DMS79 (cell line): ENCODE measurements at regions not wholly inside any gene's neighbourhood (a gene's known extent, or its start where the extent isn't known, plus 50 kb on each side); places are given as distances from the start of the nearest gene placed in this dataset.

Experiments used
- DNase-seq: peaks from one replicate; lab custom pipeline; 2025; lab: John Stamatoyannopoulos, UW

DNA sequence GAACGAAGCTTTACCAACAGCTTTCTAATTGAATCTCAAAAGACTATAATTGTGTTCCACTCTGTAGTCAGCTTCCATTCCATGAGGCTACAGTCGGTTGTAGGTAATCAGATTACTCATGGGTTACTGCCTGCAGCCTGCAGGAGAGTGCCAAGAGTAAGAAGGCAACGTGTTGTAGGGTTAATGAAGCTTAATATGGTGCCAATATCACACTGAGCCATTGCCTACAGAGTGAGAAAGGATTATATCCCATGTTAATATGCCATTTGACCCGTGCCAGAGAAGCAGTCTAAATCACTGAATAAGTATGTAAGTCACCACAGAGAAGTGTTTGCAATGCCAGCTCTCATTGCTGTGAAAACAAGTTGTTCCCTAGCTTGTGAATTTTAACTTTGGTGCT, 734.5 kb upstream of the ACVR2A start:
- no peak for DNase-seq

GRCh38 chr2:147109291-147109690, 735.5 kb upstream of the ACVR2A start:
- no peak for DNase-seq

GRCh38 chr2:147108548-147108947, 736.3 kb upstream of the ACVR2A start:
- DNase-seq = no peak

GRCh38 chr2:147101941-147102790, 742.7 kb upstream of the ACVR2A start:
- DNase-seq = no peak

- no peak for DNase-seq
Measured at GRCh38 chr2:147100406-147101035, 744.3 kb upstream of the ACVR2A start.

DNA sequence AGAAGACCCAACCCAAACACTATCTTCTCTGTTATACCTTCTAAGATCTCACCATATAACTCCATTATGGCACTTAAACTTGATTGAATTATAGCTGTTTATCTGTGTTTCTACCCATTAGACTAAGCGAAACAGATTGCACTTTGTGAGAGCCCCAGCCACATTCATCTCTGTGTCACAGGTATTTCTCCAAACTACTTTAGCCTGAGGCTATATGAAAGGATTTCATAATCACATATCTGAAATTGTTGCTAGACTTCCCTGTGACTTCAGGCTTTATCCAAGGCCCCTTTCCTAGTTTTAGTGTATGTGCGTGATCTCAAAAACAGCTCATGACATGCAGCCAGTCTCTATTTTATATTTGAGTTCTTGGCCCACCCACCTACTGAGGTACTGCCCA, 745.0 kb upstream of the ACVR2A start:
- no peak for DNase-seq

DNA sequence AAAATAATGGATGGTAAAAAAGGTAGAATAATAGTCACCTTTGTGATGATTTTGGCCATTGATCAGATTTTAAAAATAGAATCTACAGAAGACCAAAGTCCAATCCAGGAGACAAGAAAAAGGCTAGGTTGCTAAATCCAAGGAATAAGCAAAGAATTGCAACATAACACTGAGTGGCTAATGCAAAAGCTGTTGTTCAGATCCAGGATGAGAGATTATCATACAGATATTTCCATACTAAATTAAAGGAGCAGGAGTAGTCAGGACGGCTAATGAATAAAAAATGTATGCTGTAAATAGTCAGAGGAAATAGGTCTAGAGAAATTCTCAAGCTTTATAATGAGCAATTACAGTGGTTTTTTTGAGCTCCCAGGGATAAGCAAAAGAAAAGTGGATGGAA, 745.9 kb upstream of the ACVR2A start:
- no peak for DNase-seq

DNA sequence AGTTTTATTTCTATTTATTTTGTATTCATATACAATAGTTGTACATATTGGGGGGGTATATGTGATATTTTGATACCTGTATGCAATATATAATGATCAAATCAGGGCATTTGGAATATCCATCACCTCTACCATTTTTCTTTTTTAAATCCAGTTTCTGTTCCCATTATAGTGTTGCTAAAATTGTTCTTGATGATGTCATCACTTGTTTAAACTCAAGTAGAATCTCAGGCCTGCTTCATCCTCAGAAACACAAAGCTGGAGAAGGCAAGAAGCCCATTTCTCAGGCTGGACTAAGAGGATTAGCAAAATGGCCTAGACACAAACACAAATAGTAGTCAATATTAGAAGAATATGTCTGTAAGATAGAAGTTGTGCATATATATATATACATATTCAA, 747.1 kb upstream of the ACVR2A start:
- DNase-seq = no peak

- DNase-seq = no peak
Measured at GRCh38 chr2:147096671-147097070, 748.2 kb upstream of the ACVR2A start.

GRCh38 chr2:147095376-147095775, 749.5 kb upstream of the ACVR2A start:
- DNase-seq = no peak

DNA sequence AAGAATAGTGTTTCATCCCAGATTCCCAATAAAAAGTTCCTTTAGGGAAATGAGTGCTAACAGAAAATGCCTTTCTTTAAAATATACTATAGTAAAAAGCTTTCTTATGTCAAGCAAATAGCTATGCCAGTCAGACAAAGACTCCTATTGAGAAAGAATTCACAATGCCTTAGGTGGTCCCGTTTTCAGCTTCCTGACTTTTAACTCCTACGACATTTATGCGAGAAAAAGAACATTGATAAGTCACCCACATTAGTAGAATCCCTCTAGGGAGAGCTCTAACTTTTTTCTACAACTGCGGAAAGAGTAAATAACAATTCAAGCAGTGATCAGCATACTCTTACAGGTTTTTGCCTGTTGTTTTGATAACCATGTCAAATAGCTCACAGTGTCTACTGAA, 750.8 kb upstream of the ACVR2A start:
- DNase-seq = no peak

GRCh38 chr2:147092266-147092665, 752.6 kb upstream of the ACVR2A start:
- no peak for DNase-seq

GRCh38 chr2:147091448-147091847, 753.4 kb upstream of the ACVR2A start:
- DNase-seq = no peak

GRCh38 chr2:147088871-147089270, 756.0 kb upstream of the ACVR2A start:
- DNase-seq = no peak

DNA sequence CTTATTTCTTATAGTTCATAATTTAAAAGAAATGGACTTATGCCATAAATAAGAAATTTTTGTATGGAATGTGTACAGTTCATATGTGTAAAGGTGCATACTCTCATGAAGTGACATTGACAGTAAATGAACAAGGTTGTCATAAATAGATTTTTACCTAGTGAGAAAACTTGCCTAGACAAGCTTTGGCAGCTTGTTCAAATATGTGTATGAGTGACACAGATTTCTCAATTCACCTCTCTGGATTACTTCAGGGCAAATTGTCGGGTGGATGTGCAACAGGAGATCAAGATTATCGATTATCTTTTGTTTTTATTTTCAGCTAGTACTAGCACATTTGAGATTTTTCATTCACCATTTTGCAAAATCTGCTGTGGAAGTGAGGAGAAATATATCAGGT, 758.1 kb upstream of the ACVR2A start:
- no peak for DNase-seq

GRCh38 chr2:147083664-147084063, 761.2 kb upstream of the ACVR2A start:
- DNase-seq = no peak

DNA sequence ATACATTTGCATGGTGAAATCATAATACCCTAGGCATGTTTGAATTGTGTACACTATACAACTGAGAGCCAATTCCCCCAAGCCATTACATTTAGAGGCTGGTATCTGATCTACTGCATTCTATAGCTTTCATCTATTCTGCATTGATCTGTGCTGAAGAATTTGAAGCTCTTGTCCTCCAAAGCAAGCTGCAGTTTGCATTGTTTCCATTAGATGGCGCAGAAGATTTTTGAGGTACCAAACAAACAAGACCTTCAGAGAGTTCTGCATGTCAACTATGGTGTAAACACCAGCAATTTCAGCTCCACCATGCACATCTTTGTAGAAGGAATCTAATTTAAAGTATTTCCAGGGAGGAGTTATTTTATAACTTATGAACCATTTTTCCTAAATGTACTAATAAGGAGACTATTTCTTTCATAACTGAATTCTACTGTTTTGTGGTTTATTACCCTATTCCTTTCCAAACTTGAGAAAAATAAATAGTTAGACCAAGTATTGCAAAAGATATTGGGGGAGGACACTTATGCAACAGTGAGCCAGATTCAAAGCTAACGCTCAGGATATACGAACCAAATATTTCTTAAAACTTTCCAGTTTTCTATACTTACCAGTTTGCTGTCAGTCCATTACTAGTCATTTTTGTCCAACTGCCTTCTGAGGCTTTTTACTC, 761.8 kb upstream of the ACVR2A start:
- DNase-seq = no peak

DNA sequence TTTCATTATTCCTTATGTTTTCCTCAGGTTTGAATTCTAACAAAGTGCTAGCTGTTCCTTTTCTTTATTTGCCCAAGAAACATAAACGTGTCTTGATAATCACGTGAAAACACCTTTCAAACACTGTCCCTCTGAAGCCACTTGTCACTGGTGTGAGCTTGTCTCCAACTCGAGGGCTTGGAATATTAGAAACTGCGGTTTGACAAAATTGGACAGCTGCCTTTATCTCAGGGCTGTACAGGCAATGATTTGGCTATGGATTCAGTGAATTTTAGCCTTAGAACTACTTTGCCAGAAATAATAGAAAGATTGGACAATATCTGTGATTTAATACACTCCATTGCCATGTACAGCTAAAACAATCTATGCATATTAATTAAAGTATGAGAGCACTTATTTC, 763.0 kb upstream of the ACVR2A start:
- DNase-seq = no peak

- no peak for DNase-seq
Measured at GRCh38 chr2:147076634-147077033, 768.2 kb upstream of the ACVR2A start.

DNA sequence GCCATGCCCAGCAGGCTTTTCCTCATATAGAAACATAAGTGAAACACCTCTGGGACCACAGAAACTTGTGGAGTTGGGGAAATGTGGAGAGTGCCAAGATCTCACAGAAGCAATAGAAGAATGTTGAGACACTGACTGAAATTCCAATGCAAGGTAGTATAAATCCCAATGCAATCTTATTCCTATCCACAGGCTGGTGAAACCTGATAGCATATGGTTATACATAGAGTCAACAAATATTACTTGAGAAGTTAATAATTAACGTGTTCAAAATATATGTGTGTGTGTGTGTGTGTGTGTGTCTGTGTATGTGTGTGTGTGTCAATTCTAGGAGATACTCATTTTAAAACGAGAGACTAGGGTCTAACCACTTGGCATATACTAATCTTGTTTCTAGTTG, 776.8 kb upstream of the ACVR2A start:
- no peak for DNase-seq

DNA sequence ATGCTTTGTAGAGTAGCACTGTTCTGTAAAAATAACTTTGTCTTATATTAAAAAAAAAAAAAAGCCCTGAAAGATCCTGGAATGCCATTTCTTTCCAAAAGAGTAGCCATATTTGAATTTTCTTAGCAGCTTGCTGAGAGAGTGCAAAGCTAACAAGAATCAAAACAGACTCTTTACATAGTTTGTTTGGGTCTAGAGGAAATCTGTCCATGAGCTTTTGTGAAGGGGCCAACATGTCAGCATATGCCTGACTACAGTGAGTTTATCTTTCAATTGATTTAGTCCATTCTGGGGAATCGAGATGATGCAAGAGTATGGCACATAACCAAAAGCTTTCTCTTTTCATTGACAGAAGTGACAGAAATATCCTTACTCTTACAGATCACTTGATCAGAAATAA, 777.7 kb upstream of the ACVR2A start:
- DNase-seq = no peak

GRCh38 chr2:147062073-147062472, 782.8 kb upstream of the ACVR2A start:
- DNase-seq = no peak

- DNase-seq = no peak
Measured at GRCh38 chr2:147061269-147061668, 783.6 kb upstream of the ACVR2A start.
